Endodermal cell (in vitro differentiated cells): ENCODE measurements at regions not wholly inside any gene's neighbourhood (a gene's known extent, or its start where the extent isn't known, plus 50 kb on each side); places are given as distances from the start of the nearest gene placed in this dataset.

Experiments
- DNase-seq: peaks from one replicate; pipeline ENCODE4 v3.0.0-alpha.2; 2017
- H3K27ac ChIP-seq: 2 replicates; pipeline ENCODE4 v1.5.1; 2013; ENCODE audit warnings: mild to moderate bottlenecking, low read depth, low read length, moderate library complexity
- H3K27me3 ChIP-seq: 2 replicates; pipeline ENCODE4 v1.6.1; 2013; ENCODE audit warnings: mild to moderate bottlenecking, low read length, moderate library complexity; ENCODE audit not compliant: insufficient read depth, control insufficient read depth, poor library complexity, severe bottlenecking
- H3K36me3 ChIP-seq: 2 replicates; pipeline ENCODE4 v1.7.0; 2013; ENCODE audit warnings: mild to moderate bottlenecking, low read length, moderate library complexity; ENCODE audit not compliant: control insufficient read depth, insufficient read depth
- H3K4me1 ChIP-seq: one replicate; pipeline ENCODE4 v1.7.0; 2013; ENCODE audit warnings: low read length; ENCODE audit not compliant: control insufficient read depth, insufficient read depth
- H3K4me3 ChIP-seq: 2 replicates; pipeline ENCODE4 v1.5.1; 2013; ENCODE audit warnings: mild to moderate bottlenecking, low read length, moderate library complexity
- H3K9ac ChIP-seq: 2 replicates; pipeline ENCODE4 v1.6.1; 2013; ENCODE audit warnings: mild to moderate bottlenecking, low read length, moderate library complexity; ENCODE audit not compliant: poor library complexity, severe bottlenecking; ENCODE audit errors: extremely low read depth
- H3K9me3 ChIP-seq: 2 replicates; pipeline ENCODE4 v1.6.1; 2013; ENCODE audit warnings: mild to moderate bottlenecking, low read length, moderate library complexity; ENCODE audit not compliant: control insufficient read depth
- H3K27ac Mint-ChIP-seq: 2 replicates; pipeline ENCODE4 v1.8.0; 2020; ENCODE audit warnings: mixed read lengths
- H3K27me3 Mint-ChIP-seq: 2 replicates; pipeline ENCODE4 v1.8.0; 2021; ENCODE audit warnings: mild to moderate bottlenecking, mixed read lengths; ENCODE audit not compliant: insufficient read depth
- H3K36me3 Mint-ChIP-seq: 2 replicates; pipeline ENCODE4 v1.8.0; 2020; ENCODE audit warnings: low read depth, mixed read lengths
- H3K4me1 Mint-ChIP-seq: 2 replicates; pipeline ENCODE4 v1.8.0; 2020; ENCODE audit warnings: mixed read lengths
- H3K4me3 Mint-ChIP-seq: 2 replicates; pipeline ENCODE4 v1.8.0; 2020; ENCODE audit warnings: mild to moderate bottlenecking, moderate library complexity, mixed read lengths
- H3K9me3 Mint-ChIP-seq: 2 replicates; pipeline ENCODE4 v1.8.0; 2020; ENCODE audit warnings: mild to moderate bottlenecking, mixed read lengths
- WGBS, 2 experiments: methylation state at CpG; one replicate each; pipeline versions ENCODE4 v1.1.5 to v1.1.7; 2013; ENCODE audit warnings: missing lambda C conversion rate in 2 of 2, mixed read lengths in 1 of 2; ENCODE audit not compliant: insufficient coverage in 1 of 2, insufficient read length in 1 of 2; 5-methylcytosine and 5-hydroxymethylcytosine counted together
- TF ChIP-seq, protein P1 (sequence below): fragments of 200-600 bp; sonication (generic); conservative IDR thresholded peaks from 2 replicates; pipeline ENCODE4 v1.5.0; 2021; ENCODE audit warnings: antibody characterized with exemption, mild to moderate bottlenecking

- Histone ChIP-seq H3K4me3 (no peak overlapping the region), H3K9ac (no peak overlapping the region), H3K27me3 (no peaks in the 10 kb centered on the region), H3K4me1 (no peaks in the 10 kb centered on the region), H3K9me3 (no peaks in the 10 kb centered on the region), H3K36me3 (no peaks in the 10 kb centered on the region), H3K27ac (no peak overlapping the region)
- no peaks in the 10 kb centered on the region for H3K36me3 Mint-ChIP-seq
- no peak for DNase-seq
- peaks cover 7% of the 10 kb centered on the region for H3K4me1 Mint-ChIP-seq
- no peaks in the 10 kb centered on the region for H3K27me3 Mint-ChIP-seq
- no peak overlapping the region for H3K4me3 Mint-ChIP-seq
- TF ChIP-seq, protein P1, sequence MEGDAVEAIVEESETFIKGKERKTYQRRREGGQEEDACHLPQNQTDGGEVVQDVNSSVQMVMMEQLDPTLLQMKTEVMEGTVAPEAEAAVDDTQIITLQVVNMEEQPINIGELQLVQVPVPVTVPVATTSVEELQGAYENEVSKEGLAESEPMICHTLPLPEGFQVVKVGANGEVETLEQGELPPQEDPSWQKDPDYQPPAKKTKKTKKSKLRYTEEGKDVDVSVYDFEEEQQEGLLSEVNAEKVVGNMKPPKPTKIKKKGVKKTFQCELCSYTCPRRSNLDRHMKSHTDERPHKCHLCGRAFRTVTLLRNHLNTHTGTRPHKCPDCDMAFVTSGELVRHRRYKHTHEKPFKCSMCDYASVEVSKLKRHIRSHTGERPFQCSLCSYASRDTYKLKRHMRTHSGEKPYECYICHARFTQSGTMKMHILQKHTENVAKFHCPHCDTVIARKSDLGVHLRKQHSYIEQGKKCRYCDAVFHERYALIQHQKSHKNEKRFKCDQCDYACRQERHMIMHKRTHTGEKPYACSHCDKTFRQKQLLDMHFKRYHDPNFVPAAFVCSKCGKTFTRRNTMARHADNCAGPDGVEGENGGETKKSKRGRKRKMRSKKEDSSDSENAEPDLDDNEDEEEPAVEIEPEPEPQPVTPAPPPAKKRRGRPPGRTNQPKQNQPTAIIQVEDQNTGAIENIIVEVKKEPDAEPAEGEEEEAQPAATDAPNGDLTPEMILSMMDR, result no peak
- WGBS, 2 experiments, result 92% methylated on average over 2 of the region's 2 CpGs; no CpG with 5 or more reads in 1 of the 2 experiments
- H3K27ac Mint-ChIP-seq, result no peak overlapping the region
- no peaks in the 10 kb centered on the region for H3K9me3 Mint-ChIP-seq
Observed at GRCh38 chr1:189764391-189765320, 713.0 kb downstream of the BRINP3 start.

DNA sequence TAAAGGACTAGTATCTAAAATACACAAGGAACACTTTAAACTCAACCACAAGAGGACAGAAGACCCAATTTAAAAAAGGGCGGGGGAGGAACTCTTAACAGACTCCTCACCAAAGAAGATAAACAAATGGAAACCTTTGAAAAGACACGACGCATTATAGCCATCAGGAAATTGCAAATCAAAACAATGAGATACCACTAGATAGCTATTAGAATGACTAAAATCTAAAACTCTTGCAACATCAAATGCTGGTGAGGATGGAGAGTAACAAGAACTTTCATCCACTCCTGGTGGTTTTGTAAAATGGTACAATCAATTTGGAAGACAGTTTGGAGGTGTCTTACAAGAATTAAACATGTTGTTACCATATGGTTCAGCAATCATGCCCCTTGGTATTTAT, 708.2 kb downstream of the BRINP3 start:
- TF ChIP-seq, protein P1, result no peak
- Histone ChIP-seq H3K9me3 (no peaks in the 10 kb centered on the region), H3K36me3 (no peaks in the 10 kb centered on the region), H3K4me1 (no peaks in the 10 kb centered on the region), H3K4me3 (no peak overlapping the region), H3K27ac (no peak overlapping the region), H3K27me3 (no peaks in the 10 kb centered on the region), H3K9ac (no peak overlapping the region)
- Mint-ChIP-seq H3K36me3 (no peaks in the 10 kb centered on the region), H3K27me3 (no peaks in the 10 kb centered on the region), H3K4me1 (peaks cover 7% of the 10 kb centered on the region), H3K9me3 (no peaks in the 10 kb centered on the region), H3K4me3 (no peak overlapping the region), H3K27ac (no peak overlapping the region)
- 89 to 100% methylated on average over 2 to 3 of the region's 3 CpGs for WGBS, 2 experiments
- no peak for DNase-seq

DNA sequence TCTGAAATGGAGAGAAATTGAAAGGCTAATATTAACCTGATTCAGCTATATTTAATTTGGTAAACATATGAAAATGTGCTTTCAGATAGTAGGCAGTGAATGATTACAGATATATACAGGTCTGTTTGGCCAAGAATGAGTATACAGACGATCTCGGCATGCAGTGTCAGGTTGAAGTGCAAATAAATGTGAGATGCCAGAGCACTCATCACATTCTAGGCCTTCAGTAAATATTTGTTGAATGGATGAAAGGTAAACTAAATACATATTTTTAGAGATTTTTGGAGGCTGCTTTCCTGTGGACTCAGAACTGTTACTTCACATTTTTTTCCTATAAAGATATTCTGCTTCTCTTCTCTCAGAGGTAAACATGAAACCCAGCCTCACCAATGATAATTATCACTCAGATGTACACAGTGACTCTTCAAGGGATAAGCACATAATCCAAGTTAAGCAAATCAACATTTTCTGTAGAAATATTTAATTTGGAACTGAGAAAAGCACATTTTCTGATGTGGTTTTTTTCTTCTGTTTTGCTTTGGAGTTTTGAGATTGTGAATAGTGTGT, 702.9 kb downstream of the BRINP3 start:
- Mint-ChIP-seq H3K27me3 (peaks cover 3% of the 10 kb centered on the region), H3K4me1 (peaks cover 5% of the 10 kb centered on the region), H3K4me3 (no peak overlapping the region), H3K36me3 (no peaks in the 10 kb centered on the region), H3K27ac (no peak overlapping the region), H3K9me3 (no peaks in the 10 kb centered on the region)
- no peaks in the 10 kb centered on the region for H3K36me3 ChIP-seq
- no peak for DNase-seq
- no peaks in the 10 kb centered on the region for H3K4me1 ChIP-seq
- H3K4me3 ChIP-seq, result no peak overlapping the region
- H3K9me3 ChIP-seq, result no peaks in the 10 kb centered on the region
- no peak overlapping the region for H3K27ac ChIP-seq
- peaks cover 8% of the 10 kb centered on the region for H3K27me3 ChIP-seq
- H3K9ac ChIP-seq, result no peak overlapping the region
- TF ChIP-seq, protein P1, result no peak
- WGBS, 2 experiments, result 77 to 100% methylated on average over 2 of the region's 2 CpGs
